HG03457 (cell line): ENCODE measurements at regions not wholly inside any gene's neighbourhood (a gene's known extent, or its start where the extent isn't known, plus 50 kb on each side); places are given as distances from the start of the nearest gene placed in this dataset.

ENCODE experiments used
- ATAC-seq: cut with Tn5 transposase; IDR thresholded peaks from one replicate; pipeline ENCODE4 v1.9.1; 2021; ENCODE audit warnings: moderate number of reproducible peaks; ENCODE audit not compliant: unreplicated experiment

DNA sequence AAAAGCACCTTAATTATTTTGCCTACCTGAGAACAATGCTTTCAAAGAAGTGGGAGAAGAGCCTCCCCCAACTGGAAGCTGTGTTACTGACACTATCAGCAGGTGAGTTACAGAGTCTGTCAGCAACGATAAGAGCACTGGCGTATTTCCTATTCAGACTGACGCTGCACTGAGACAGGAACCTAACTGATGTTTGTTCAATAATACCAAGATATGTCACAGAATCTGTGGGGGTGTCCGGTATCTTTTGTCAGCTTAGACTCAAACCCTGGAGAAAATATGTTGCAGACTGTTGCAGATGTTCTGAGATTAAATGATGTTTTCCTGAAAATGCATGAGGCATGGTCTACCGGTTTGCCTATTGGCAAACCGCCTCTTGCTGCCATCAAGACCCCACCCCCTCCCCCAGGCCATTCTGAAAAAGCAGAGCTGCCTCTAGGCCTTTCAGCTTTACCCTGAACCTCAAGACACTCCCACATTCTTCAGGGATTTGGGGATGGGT lies 115.2 kb upstream of the KIT start:
- ATAC-seq, result no peak

GRCh38 chr4:54543088-54543795 lies 114.5 kb upstream of the KIT start:
- no peak for ATAC-seq

DNA sequence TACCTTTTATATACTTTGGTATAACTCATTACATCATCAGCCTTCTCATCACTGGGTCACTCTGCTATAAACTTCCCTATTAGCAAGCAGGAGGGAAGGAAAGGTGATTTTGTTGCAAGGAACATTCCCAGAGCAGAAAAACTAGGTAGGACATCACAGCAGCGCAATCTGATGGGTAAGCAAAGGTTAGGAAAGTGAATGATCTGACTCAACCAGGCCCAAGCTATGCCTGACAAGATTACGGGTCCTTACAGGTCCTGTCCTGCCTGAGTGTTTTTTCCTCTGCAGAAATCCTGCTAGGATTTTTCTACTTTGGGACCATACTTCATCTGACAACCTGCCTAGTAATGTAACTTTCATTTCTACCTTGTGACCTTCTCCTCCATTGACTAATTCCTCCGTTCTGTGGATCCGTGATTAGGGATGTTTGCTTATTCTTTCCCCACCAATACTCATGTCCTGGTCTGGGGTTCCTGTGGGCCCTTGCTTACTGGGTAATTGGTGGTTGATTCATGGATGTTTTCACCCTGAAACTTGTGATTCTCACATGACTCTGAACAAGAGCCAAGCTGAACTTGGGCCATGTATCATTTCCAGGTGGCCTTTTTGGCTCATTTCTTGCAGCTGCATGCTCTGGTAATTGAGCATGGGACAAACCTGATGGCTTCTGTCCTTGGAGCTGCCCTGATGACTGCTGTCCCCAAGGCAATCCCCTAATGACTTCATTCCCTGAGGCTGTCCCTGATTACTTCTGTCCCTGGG lies 111.9 kb upstream of the KIT start:
- ATAC-seq, result no peak

GRCh38 chr4:54547299-54548097 lies 110.3 kb upstream of the KIT start:
- ATAC-seq, result peak; percentile 64

- ATAC-seq, result peak; percentile 43
Observed at GRCh38 chr4:54548098-54548620, 109.6 kb upstream of the KIT start.

DNA sequence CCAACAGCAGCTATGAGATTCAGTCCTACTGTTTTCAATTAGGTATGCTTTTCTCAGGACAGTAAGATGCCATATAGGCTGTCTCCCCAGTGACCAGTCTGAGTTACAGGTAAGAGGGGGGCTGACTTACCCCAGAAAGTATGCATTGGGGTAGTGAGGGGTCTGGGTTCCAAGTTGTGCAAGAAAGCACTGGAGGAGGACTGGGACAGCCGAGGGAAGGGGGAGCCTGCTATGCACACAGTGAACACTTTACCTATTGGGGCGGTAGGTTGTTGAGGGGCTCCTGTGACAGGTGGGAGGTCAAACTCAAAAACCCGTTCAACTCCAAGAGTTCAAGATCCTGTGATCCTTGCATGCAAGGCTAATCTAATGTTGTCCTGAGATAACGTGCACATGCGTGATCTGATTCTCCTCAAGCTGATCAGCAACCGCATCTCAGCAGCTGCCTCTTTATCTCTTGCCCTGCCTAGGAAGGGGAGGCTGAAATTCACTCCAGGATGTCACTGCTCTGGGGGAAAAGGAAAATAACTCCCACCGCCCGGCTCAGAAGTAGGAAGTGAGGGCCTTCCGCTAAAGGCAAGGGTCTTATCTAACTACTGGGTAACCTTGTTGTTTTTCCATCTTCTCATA lies 108.8 kb upstream of the KIT start:
- ATAC-seq, result no peak

DNA sequence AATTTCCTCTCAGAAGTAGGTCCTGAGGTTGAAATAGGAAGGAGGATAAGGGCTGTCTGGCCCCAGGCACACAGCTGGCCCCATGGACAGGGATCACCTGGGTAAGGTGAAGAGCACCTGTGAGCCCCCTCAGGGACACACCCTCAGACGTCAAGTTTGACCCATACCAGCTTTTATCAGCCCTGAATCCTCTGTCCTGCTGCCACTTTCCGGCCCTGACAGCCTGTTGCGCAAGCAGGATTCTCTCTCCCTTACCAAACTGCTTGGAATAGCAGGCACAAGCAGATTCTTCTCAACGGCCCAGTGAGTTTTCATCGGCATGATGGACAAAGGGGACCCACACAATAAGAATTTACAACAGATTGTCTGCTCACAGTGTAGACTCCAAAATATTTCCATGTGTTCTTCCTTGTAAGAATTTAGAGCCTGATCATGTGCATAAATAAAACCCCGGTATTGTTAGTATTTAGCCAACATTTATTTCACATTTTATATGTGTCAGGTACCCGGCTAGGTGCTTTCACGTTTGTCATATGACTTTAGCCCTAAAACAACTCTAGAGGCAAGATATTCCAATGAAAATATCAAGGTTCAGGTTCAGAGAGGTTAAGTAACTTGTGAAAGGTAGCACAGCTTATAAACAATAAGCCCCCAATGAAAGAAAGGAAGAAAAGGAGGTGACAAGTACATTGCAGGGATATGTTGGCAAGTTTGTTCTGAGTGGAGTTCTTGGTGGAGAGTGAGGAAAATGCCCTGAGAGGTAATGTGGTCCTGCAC lies 107.2 kb upstream of the KIT start:
- no peak for ATAC-seq

DNA sequence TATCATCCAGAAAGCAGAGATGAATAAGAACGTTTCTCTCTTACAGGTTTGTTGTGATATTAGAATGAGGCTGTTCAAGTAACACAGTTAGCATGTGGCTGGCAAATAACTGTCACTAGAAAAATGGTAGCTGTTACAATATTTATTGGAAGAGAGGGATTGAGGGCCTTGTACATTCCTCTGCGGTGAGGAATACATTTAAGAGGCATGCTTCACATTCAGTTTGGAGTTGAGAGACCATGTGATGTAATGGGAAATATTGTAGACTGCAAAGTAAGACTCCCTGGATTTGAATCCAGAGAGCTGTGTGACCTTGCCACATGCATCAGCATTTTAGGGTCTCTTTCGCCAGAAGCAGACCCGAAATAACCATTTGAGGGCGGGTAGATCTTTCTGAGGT lies 104.8 kb upstream of the KIT start:
- ATAC-seq, result no peak

DNA sequence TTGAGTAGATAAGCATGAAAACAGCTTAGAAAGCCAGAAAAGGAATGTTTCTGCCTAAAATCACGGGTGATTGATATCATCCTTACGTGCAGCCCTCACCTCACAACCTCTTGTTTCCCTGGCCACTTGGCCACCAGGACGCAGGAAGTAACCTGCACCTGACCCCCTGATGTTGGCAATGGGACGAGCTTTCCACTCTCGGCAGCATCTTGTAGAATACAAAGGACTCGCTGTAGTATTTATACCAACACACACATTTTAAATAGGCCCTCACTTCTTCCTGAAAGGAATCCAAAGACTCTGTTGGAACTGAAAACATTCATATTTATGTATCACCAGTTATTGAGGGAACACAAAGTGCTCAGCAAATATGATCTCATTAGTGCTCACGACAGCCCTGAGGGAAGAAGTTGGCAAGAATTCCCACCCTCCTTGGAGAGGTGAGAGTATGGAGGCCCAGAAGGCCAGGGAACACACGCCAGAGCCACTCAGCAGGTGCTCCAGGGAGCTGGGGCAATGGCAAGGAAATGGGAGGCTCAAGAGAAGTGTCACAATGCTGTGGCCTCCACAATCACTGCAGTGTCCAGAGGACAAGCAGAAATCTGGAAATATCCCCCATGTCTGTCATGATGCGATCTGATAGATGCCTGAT lies 103.3 kb upstream of the KIT start:
- ATAC-seq, result no peak

- ATAC-seq, result no peak
Observed at GRCh38 chr4:54556051-54556450, 101.7 kb upstream of the KIT start.

DNA sequence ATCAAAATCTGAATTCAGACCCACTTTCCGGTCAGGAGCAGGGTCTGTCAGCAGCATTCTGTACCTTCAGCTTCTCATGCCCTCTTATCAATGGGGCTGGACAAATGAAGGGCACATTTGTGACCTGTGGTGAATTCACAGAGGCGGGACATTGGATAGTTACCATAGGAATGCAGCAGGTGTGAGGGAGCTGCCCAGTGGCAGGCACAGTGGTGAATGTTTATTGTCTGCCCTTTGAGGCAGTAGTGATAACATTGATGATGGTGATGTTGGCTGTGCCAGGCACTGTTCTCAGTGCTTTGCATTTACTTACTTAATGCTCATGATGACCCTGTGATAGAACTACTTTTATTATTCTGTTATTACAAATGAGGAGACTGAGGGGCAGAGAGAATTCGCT lies 101.2 kb upstream of the KIT start:
- no peak for ATAC-seq

DNA sequence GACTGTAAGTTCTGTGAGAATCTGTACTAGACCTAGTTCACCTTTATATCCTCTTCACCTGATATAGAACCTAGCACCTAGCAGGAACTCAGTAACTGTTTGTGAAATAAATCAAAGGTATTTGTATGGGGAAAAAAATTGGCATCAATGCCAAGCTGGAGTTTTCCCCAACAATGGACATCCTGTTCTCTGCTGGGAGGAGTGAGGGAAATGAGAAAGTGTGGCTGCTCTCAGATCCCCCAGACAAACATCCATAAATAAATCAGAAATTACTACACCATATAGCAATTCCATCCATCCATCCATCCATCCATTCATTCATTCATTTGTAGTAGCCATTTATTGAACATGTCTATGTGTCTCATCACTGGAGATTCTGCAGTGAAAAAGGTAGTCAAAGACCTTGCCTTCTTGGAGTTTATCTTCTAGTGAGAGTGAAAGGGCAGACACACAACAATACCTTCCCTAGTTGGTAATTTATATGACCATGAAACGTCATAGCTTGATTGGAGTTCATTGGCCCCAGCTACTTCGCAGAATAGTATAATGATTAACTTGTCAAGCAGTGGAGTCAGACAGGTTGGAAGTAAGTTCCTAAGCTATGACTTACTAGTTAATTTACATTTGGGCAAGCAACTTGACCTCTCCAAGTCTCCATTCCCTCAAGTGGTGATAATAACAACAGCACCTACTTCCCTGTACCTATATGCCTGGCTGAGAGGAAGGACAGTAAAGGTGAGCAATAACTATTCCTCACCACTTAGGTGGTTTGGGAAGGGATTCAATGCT lies 98.7 kb upstream of the KIT start:
- no peak for ATAC-seq

DNA sequence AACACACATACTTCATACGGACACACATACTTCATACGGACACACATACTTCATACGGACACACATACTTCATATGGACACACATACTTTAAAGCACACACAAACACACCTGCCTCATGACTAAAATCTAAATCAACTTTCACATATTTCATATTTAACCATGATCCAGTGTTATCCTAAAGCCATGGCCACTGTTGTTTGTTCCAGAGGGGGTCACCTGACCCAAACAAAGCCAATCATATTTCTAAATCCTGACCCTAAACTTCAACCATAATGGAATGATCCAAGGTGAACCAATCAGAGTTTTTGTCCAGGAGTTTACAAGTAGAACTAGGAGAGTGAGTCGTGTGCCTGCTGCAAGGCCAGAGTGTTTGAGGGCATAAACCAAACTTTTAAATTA lies 97.2 kb upstream of the KIT start:
- no peak for ATAC-seq

DNA sequence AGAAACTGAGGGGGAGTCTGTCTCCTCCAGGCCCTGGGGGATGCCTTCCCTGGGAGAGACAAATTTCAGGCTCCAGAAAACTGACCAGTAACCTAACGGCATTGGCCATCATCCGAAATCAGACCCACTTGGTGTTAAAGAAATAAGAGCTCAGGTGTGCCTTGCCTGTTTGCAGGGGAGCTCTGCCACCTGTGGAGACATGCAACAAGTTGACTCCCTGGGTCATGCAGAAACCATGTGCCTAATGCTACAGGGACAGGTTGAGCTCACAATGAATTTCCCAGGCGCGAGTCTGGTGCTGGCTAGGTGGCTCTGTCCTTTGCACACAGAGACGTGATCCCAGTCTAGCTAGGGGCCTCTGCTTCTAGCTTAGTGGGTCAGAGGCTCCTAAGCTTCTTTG lies 95.8 kb upstream of the KIT start:
- ATAC-seq, result no peak

DNA sequence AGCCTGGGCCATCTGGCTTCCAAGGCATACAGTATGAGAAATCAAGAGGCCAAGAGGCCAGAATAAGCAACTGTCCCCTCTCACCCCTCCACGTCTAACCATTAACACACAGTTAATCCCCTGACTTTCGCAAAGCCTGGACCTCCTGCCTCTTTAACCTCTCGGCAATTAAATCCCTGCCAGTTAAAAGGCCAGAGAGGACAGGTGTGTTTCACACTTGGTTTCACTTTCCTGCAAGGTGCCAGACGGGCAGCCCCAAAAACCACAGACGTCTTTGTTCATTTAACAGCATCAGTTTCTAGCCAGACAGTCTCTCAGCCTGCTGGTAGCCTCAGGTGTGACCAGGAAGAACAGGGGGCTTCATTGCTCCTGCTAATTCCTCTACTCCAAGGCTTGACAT lies 91.1 kb upstream of the KIT start:
- ATAC-seq, result peak; percentile 84

- ATAC-seq, result no peak
Observed at GRCh38 chr4:54567327-54567726, 90.4 kb upstream of the KIT start.

DNA sequence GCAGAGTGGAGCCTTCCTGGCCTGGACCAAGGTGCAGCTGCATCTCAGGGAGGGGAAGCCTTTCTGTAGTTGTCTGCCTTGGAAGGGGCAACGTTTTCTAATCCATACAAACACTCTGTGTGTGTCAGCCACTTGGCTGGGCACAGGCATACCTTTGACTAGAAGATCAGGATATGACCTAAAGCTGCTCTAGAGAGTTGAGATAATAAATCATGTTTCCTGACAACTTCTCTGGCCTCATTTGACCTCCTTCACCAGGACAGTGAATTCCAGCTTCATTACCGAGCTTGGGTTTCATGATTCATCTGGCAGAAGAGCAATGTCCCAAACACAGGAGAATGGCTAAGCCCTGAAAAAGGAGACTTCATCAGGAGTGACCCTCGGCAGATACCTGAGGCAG lies 89.6 kb upstream of the KIT start:
- ATAC-seq, result no peak

DNA sequence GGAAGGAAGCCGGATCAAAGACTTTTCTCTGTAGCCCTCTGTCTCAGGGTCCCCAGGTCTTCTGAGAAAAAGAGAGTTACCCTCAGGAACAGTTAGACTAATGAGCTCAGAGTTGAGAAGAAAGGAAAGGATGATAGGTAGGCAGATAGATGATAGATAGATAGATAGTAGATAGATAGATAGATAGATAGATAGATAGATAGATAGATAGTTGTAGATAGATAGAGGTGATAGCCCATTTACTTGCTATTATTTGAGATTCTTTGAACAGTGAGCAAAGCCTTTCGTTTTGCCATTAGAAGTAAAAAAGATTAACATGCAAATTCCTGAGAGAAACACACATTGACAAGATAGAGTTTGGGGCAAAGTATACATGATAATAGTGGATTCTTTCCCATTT lies 86.9 kb upstream of the KIT start:
- ATAC-seq, result no peak
